Large intestine (tissue), 3 donors: ENCODE measurements at regions not wholly inside any gene's neighbourhood (a gene's known extent, or its start where the extent isn't known, plus 50 kb on each side); places are given as distances from the start of the nearest gene placed in this dataset.

Experiments
- DNase-seq, 2 donors: peaks; one replicate each; pipeline versions ENCODE4 v3.0.0 to v3.0.0-alpha.2; 2013
- H3K27ac ChIP-seq: one replicate; pipeline ENCODE4 v1.5.1; 2013; ENCODE audit warnings: low read length
- H3K27me3 ChIP-seq: 2 replicates; pipeline ENCODE4 v1.6.1; 2013; ENCODE audit warnings: low read length; ENCODE audit not compliant: control insufficient read depth, insufficient read depth
- H3K36me3 ChIP-seq: 2 replicates; pipeline ENCODE4 v1.6.1; 2013; ENCODE audit warnings: low read length; ENCODE audit not compliant: control insufficient read depth, insufficient read depth
- H3K4me1 ChIP-seq: one replicate; pipeline ENCODE4 v1.6.1; 2013; ENCODE audit warnings: low read length; ENCODE audit not compliant: control insufficient read depth, insufficient read depth
- H3K4me3 ChIP-seq: one replicate; pipeline ENCODE4 v1.5.1; 2013; ENCODE audit warnings: low read length
- H3K9me3 ChIP-seq: one replicate; pipeline ENCODE4 v1.6.1; 2013; ENCODE audit warnings: mild to moderate bottlenecking, low read depth, low read length, moderate library complexity; ENCODE audit not compliant: control insufficient read depth
- WGBS: methylation state at CpG from one replicate; pipeline ENCODE4 v1.1.5; 2013; ENCODE audit warnings: low lambda C conversion rate; ENCODE audit not compliant: insufficient coverage; 5-methylcytosine and 5-hydroxymethylcytosine counted together

DNA sequence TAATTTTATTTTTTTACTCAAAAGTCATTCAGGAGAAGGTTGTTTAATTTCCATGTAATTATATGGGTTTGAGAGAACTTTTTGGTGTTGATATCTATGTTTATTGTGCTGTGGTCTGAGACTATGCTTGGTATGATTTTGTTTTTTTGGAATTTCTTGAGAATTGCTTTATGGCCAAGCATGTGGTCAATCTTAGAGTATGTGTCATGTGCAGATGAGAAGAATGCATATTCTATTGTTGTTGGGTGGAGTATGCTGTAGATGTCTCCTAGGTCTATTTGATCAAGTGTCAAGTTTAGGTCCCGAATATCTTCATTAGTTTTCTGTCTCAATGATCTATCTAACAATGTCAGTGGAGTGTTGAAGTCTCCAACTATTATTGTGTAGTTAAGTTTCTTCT is 134.9 kb downstream of the HMHB1 start:
- WGBS, result no CpG with 5 or more reads among the region's 1 CpG
- no peaks in the 10 kb centered on the region for H3K36me3 ChIP-seq

DNA sequence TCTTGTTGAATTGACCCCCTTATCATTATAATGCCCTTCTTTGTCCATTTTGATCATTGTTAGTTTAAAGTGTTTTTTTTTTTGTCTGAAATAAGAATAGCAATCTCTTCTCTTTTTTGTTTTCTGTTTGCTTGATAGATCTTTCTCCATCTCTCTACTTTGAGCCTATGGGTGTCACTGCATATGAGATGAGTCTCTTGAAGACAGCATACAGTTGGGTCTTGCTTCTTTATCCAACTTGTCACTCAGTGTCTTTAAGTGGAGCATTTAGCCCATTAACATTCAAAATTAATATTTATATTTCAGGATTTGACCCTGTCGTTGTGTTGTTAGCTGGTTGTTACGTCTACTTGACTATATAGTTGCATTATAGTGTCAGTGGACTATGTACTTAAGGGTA is 135.4 kb downstream of the HMHB1 start:
- WGBS, result 92% methylated on average over 2 of the region's 2 CpGs
- H3K27ac ChIP-seq, result no peak overlapping the region
- H3K27me3 ChIP-seq, result no peaks in the 10 kb centered on the region
- no peak for DNase-seq
- no peaks in the 10 kb centered on the region for H3K4me1 ChIP-seq
- no peaks in the 10 kb centered on the region for H3K36me3 ChIP-seq
- no peaks in the 10 kb centered on the region for H3K9me3 ChIP-seq
- no peak overlapping the region for H3K4me3 ChIP-seq

More for the DNA sequence above, 134.9 kb downstream of the HMHB1 start:
- Histone ChIP-seq H3K9me3 (no peaks in the 10 kb centered on the region), H3K4me3 (no peak overlapping the region), H3K27ac (no peak overlapping the region), H3K27me3 (no peaks in the 10 kb centered on the region), H3K4me1 (no peaks in the 10 kb centered on the region)
- DNase-seq, result no peak

DNA sequence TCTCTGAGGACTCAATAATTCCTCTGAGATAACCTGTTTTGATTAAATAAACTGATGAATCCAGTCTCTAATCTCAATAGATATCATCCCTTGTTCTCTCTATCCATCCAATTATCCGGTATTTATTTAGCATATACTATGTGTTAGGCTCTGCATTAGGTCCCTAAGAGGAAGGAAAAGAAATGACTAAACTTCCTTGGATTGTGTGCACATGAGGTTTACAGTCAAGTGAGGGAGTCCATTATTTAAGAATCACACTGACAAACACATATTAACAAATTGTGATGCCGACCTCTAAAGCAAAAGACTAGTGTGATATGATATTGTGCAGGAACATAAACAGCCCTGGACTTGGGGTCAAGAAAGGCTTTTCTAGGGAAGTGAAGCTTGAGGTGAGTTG is 140.8 kb downstream of the HMHB1 start:
- no peak for DNase-seq
- Histone ChIP-seq H3K36me3 (no peaks in the 10 kb centered on the region), H3K4me1 (no peaks in the 10 kb centered on the region), H3K9me3 (no peaks in the 10 kb centered on the region), H3K4me3 (no peak overlapping the region), H3K27me3 (no peaks in the 10 kb centered on the region), H3K27ac (no peak overlapping the region)
- no CpG with 5 or more reads among the region's 2 CpGs for WGBS

DNA sequence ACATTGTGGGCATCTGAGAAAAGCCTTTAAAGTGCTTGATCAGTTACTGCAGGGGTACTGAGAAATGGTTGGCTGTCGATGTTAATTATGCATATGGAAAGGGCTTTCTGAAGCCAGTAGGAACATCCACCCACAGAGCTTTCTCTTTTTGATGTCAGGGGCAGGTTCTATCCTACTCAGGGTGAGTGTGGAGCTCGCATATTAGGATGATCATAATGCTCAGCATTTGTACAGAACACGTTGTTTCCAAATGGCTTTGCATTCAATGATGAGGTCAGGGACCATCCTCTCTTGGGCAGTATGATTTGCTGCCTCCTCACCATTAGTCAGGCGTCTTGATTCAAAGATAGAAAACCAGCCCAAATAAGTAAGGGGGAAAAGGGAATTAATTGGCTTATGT is 141.9 kb downstream of the HMHB1 start:
- no peaks in the 10 kb centered on the region for H3K9me3 ChIP-seq
- H3K27me3 ChIP-seq, result no peaks in the 10 kb centered on the region
- H3K27ac ChIP-seq, result no peak overlapping the region
- H3K4me1 ChIP-seq, result no peaks in the 10 kb centered on the region
- no peaks in the 10 kb centered on the region for H3K36me3 ChIP-seq
- H3K4me3 ChIP-seq, result no peak overlapping the region
- no peak for DNase-seq
- no CpG with 5 or more reads among the region's 4 CpGs for WGBS

DNA sequence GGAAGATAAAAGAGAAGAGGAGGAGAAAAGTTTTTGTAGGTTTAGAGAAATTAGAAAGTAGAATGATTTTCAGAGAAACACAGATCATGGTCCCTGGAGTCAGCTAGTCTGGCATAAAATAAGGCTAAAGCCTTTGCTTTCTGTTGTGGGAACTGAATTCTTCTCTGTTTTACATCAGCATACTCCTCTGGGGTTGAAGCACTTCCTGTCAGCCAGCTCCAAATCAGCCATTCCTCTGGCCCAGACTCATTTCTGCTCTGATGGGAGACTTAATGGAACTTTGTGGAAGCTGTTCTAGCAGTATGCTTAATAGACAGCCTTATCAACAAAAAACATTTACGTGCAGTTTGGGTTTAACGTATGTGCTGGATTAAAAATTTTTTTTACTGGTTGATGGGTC is 143.2 kb downstream of the HMHB1 start:
- Histone ChIP-seq H3K27ac (no peak overlapping the region), H3K4me3 (no peak overlapping the region), H3K9me3 (no peaks in the 10 kb centered on the region), H3K4me1 (no peaks in the 10 kb centered on the region), H3K36me3 (no peaks in the 10 kb centered on the region), H3K27me3 (no peaks in the 10 kb centered on the region)
- WGBS, result 50% methylated on average over 2 of the region's 2 CpGs
- no peak for DNase-seq

DNA sequence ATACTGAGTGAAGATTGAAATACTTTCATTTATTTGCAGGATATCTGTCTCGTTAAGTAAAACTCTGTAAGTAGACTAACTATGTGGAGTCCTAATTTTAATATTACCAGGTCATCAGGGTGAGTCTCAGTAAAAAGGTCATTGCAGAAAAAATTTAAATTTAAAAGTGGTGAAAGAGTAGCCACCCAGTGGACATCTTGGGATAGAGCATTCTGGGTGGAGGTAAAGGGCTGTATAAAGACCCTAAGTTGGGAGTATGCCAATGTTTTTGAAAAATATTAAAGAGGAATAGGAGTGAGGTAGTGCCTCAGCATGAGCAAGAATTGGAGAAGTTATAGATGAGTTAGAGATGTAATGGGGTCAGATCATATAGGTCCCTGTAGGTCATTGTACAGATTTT is 145.5 kb downstream of the HMHB1 start:
- no peaks in the 10 kb centered on the region for H3K4me1 ChIP-seq
- no CpG with 5 or more reads among the region's 1 CpG for WGBS
- H3K4me3 ChIP-seq, result no peak overlapping the region
- H3K27ac ChIP-seq, result no peak overlapping the region
- no peaks in the 10 kb centered on the region for H3K9me3 ChIP-seq
- DNase-seq, result no peak
- no peaks in the 10 kb centered on the region for H3K36me3 ChIP-seq
- no peaks in the 10 kb centered on the region for H3K27me3 ChIP-seq

DNA sequence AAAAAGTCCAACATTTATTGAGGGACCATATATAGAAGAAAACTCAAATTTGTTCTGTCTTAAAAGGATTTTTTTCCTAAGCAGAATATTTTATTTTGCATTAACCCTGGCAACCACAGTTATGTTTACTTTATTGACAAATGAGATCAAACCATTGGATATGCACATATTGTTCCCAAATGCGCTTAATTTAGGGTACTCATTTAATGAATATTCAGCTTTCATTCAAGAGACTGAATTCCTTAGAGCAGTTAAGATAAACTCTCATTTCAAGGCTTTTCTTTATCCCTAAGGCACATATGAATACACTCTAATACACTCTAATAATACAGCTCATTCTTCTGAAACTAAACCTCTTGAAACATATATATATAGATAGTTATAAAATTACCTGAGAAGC is 150.2 kb downstream of the HMHB1 start:
- no peak for DNase-seq
- Histone ChIP-seq H3K9me3 (no peaks in the 10 kb centered on the region), H3K36me3 (no peaks in the 10 kb centered on the region), H3K4me3 (no peak overlapping the region), H3K4me1 (no peaks in the 10 kb centered on the region), H3K27ac (no peak overlapping the region), H3K27me3 (no peaks in the 10 kb centered on the region)
- 100% methylated on average over 1 of the region's 1 CpG for WGBS

DNA sequence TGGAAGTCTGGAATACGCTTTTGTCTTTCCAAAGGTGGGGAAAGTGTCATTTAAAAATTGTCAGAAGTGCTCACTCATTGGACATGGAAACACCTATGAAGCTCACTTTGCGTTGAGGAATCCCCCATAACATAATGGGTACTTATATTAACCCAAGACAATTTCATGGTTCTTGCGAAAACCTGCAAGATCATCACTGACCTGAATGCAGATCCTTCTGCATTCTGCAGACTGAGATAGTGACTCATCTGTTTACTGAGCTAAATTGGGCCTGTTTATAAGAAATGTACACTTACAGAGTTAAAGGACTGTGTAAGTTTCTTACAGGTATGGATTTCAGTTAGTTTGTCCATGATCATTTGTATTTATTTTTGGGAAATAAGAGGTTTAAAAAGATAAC is 153.0 kb downstream of the HMHB1 start:
- H3K27ac ChIP-seq, result no peak overlapping the region
- peaks cover 2% of the 10 kb centered on the region for H3K27me3 ChIP-seq
- no peak for DNase-seq
- H3K4me3 ChIP-seq, result no peak overlapping the region
- no CpG with 5 or more reads among the region's 3 CpGs for WGBS
- no peaks in the 10 kb centered on the region for H3K4me1 ChIP-seq
- no peaks in the 10 kb centered on the region for H3K36me3 ChIP-seq
- H3K9me3 ChIP-seq, result no peaks in the 10 kb centered on the region

DNA sequence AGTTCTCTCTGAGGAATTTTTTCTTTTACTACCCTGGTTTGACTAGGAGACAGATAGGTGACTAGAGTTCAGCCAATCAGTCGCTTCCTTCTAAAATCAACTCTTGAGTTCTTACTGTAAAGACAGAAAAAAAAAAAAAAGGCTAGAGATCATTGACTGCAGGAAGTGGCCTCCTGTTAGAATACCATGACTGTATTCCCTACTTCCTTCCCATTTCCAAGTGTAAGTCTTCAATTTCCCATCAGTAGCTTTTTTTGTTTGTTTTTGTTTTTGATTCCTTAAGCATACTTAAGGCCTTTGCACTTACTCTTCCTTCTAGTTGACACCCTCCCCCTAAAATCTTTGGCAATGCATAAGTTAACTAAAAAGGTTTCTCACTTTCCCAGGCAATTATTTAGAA is 154.3 kb downstream of the HMHB1 start:
- peaks cover 5% of the 10 kb centered on the region for H3K27me3 ChIP-seq
- no peaks in the 10 kb centered on the region for H3K36me3 ChIP-seq
- H3K4me1 ChIP-seq, result no peaks in the 10 kb centered on the region
- no peak overlapping the region for H3K4me3 ChIP-seq
- 80% methylated on average over 1 of the region's 1 CpG for whole genome bisulfite sequencing
- no peak for DNase-seq
- H3K9me3 ChIP-seq, result no peaks in the 10 kb centered on the region
- H3K27ac ChIP-seq, result no peak overlapping the region

DNA sequence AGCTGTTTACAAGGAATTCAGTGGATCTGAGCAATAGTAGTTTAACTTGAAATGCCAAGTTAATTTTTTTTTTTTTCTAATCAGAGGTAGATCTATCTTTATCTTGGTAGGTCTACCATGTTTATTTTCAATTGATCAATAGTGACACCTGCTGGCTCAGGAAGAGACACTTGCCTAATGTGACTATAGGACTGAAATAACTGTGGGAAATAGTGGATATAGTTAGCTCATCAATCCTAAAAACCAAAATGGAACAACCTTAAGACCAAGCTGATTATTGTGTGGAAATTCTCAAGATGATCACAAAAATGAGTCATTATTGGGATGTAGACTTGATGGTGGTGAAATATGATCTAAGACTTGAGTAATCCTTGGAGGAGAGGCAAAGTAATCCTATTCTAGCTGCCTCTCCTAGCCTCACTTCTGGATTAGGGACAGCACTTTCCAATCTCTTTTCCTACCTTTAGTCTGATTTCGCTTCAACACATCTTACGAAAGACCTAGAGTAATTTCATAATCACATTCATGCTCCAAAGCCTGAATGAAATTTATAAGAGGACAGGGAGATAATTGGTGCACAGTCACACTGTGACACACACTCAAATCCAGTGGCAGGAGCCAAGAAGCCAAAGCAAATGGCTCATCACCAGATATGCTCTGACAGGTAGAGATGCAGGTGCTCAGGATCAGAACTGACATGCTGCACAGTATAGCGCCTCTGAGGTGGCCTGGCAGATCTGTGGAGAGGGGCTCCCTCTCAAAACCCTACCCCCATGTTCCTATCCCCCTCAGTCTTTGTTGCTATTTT is 156.3 kb downstream of the HMHB1 start:
- peak in 1 of 2 donors; percentile 13 for DNase-seq
- Histone ChIP-seq H3K27ac (no peak overlapping the region), H3K27me3 (peaks cover 5% of the 10 kb centered on the region), H3K4me3 (no peak overlapping the region), H3K36me3 (no peaks in the 10 kb centered on the region), H3K4me1 (no peaks in the 10 kb centered on the region), H3K9me3 (no peaks in the 10 kb centered on the region)
- WGBS, result no CpG with 5 or more reads among the region's 3 CpGs

DNA sequence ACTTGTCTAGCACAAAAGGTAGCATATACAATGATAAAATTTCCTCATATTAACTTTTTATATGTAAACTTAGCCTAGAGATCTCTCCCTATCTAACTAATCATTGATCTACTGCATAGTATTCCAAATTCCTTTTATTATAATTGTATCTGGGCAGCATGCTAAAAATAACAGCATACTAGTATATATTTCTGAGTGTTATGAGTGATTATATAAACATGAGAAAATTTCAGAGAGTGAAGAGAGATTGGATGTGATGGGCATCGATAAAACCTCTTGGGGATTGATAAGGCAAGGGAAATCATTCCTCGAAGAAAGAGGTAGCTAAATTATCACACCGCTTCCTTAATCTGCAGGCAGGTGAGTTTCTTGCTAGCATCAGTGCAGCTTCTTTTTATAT is 158.2 kb downstream of the HMHB1 start:
- Histone ChIP-seq H3K36me3 (no peaks in the 10 kb centered on the region), H3K27me3 (peaks cover 5% of the 10 kb centered on the region), H3K4me1 (no peaks in the 10 kb centered on the region), H3K9me3 (no peaks in the 10 kb centered on the region), H3K4me3 (no peak overlapping the region), H3K27ac (no peak overlapping the region)
- no peak for DNase-seq
- WGBS, result 82% methylated on average over 2 of the region's 3 CpGs
